Trophoblast cell (in vitro differentiated cells and primary cell): ENCODE measurements at regions not wholly inside any gene's neighbourhood (a gene's known extent, or its start where the extent isn't known, plus 50 kb on each side); places are given as distances from the start of the nearest gene placed in this dataset.

ENCODE experiments used
- DNase-seq, 2 donors: peaks; one replicate each; pipeline ENCODE4 v3.0.0-alpha.2; 2016
- H2AFZ ChIP-seq: 2 replicates; pipeline ENCODE4 v1.6.1; 2013; ENCODE audit warnings: low read length, moderate library complexity, mild to moderate bottlenecking; ENCODE audit not compliant: insufficient read depth, poor library complexity
- H2AK5ac ChIP-seq: 2 replicates; pipeline ENCODE4 v1.6.1; 2013; ENCODE audit warnings: mild to moderate bottlenecking, low read length
- H2BK120ac ChIP-seq: 2 replicates; pipeline ENCODE4 v1.6.1; 2013; ENCODE audit warnings: low read length, mild to moderate bottlenecking, moderate library complexity; ENCODE audit not compliant: insufficient read depth, poor library complexity
- H2BK12ac ChIP-seq: 2 replicates; pipeline ENCODE4 v1.6.1; 2013; ENCODE audit warnings: mild to moderate bottlenecking, low read length, moderate library complexity
- H2BK5ac ChIP-seq: 2 replicates; pipeline ENCODE4 v1.6.1; 2013; ENCODE audit warnings: low read length, low read depth, moderate library complexity, mild to moderate bottlenecking; ENCODE audit not compliant: poor library complexity
- H3K14ac ChIP-seq: 2 replicates; pipeline ENCODE4 v1.6.1; 2013; ENCODE audit warnings: mild to moderate bottlenecking, low read length
- H3K18ac ChIP-seq: 2 replicates; pipeline ENCODE4 v1.6.1; 2013; ENCODE audit warnings: mild to moderate bottlenecking, low read length
- H3K23ac ChIP-seq: 2 replicates; pipeline ENCODE4 v1.6.1; 2013; ENCODE audit warnings: low read length
- H3K27ac ChIP-seq: 2 replicates; pipeline ENCODE4 v1.5.1; 2013; ENCODE audit warnings: low read depth, mild to moderate bottlenecking, inconsistent platforms, low read length, moderate library complexity
- H3K27me3 ChIP-seq: 2 replicates; pipeline ENCODE4 v1.6.1; 2013; ENCODE audit warnings: inconsistent platforms, mild to moderate bottlenecking, low read length, moderate library complexity; ENCODE audit not compliant: insufficient read depth
- H3K36me3 ChIP-seq, 2 experiments: 1 replicate in 1 of 2; 2 replicates in 1 of 2; pipeline ENCODE4 v1.6.1; 2013; ENCODE audit warnings: low read length in 2 of 2, mild to moderate bottlenecking in 2 of 2, moderate library complexity in 1 of 2; ENCODE audit not compliant: insufficient read depth in 2 of 2, control insufficient read depth in 1 of 2
- H3K4ac ChIP-seq: 2 replicates; pipeline ENCODE4 v1.6.1; 2013; ENCODE audit warnings: low read depth, mild to moderate bottlenecking, low read length, moderate library complexity
- H3K4me1 ChIP-seq, 2 experiments: 1 replicate in 1 of 2; 2 replicates in 1 of 2; pipeline ENCODE4 v1.6.1; 2013; ENCODE audit warnings: low read length in 2 of 2, mild to moderate bottlenecking in 2 of 2, moderate library complexity in 1 of 2; ENCODE audit not compliant: insufficient read depth in 2 of 2, control insufficient read depth in 1 of 2
- H3K4me2 ChIP-seq: 2 replicates; pipeline ENCODE4 v1.6.1; 2013; ENCODE audit warnings: inconsistent platforms, mild to moderate bottlenecking, low read length, moderate library complexity
- H3K4me3 ChIP-seq: 2 replicates; pipeline ENCODE4 v1.5.1; 2013; ENCODE audit warnings: mild to moderate bottlenecking, low read depth, low read length, inconsistent platforms
- H3K79me1 ChIP-seq: one replicate; pipeline ENCODE4 v1.6.1; 2013; ENCODE audit warnings: low read length
- H3K79me2 ChIP-seq: 2 replicates; pipeline ENCODE4 v1.6.1; 2013; ENCODE audit warnings: low read length, mild to moderate bottlenecking; ENCODE audit not compliant: control insufficient read depth, insufficient read depth, poor library complexity
- H3K9ac ChIP-seq: 2 replicates; pipeline ENCODE4 v1.6.1; 2013; ENCODE audit warnings: mild to moderate bottlenecking, low read length
- H3K9me3 ChIP-seq: 2 replicates; pipeline ENCODE4 v1.6.1; 2013; ENCODE audit warnings: low read depth, mild to moderate bottlenecking, control low read depth, inconsistent platforms, low read length; ENCODE audit not compliant: insufficient read depth
- H4K12ac ChIP-seq: 2 replicates; pipeline ENCODE4 v1.6.1; 2013; ENCODE audit warnings: low read depth, mild to moderate bottlenecking, low read length, moderate library complexity
- H4K8ac ChIP-seq: 2 replicates; pipeline ENCODE4 v1.6.1; 2013; ENCODE audit warnings: low read depth, mild to moderate bottlenecking, low read length, moderate library complexity
- H4K91ac ChIP-seq: one replicate; pipeline ENCODE4 v1.6.1; 2013; ENCODE audit warnings: low read depth, mild to moderate bottlenecking, low read length, moderate library complexity
- WGBS: extraction: QIAGEN DNeasy Blood & Tissue Kit; methylation state at CpG from one replicate; pipeline ENCODE4 v1.1.7; 2013; ENCODE audit warnings: missing lambda C conversion rate; ENCODE audit not compliant: insufficient read length, insufficient coverage; ENCODE audit errors: extremely low coverage; 5-methylcytosine and 5-hydroxymethylcytosine counted together

DNA sequence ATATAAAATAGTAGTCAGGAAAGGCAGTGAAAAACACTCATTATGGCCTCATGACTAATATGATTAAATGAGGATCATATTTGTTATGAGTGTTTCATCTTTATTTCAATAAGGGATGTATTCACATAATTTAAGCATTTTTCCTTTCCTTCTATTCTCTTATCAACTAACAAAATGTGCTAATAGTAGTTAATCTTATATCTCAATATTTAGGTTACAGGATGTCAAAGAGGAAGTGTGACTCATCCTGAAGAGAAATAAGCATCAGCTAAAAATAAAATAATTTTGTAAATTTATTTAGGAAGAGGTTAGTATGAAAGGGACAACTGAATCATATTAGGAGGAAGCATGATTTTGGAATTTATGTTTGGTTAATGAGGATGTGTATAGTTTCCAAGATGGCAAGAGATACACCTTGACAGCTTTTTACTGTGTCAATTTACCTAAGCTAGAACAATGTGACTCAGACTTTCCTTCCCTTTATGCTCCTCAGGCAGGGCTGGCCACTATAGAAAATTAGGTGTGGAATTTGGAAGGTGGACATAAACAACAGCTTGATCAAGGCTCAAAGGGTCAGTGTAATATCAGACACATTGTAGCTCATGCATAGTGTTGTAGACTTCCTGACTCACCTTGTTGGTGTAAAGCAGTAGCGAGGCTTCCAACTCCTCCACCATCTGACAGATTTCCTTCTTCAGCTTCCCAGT is 172.7 kb downstream of the SLITRK1 start:
- Histone ChIP-seq H3K79me2 (no peaks in the 10 kb centered on the region), H3K4me1 (no peaks in the 10 kb centered on the region), H4K91ac (no peak overlapping the region), H3K27ac (no peak overlapping the region), H3K4me3 (no peak overlapping the region), H4K12ac (no peak overlapping the region), H2BK5ac (no peak overlapping the region), H3K18ac (no peak overlapping the region), H3K4me2 (no peak overlapping the region), H3K9ac (no peak overlapping the region), H2BK12ac (no peak overlapping the region), H3K23ac (no peak overlapping the region), H2BK120ac (no peak overlapping the region), H3K36me3 (no peaks in the 10 kb centered on the region), H2AK5ac (no peak overlapping the region), H3K4ac (no peak overlapping the region), H2AFZ (no peak overlapping the region), H4K8ac (no peak overlapping the region), H3K14ac (no peak overlapping the region), H3K9me3 (no peaks in the 10 kb centered on the region), H3K79me1 (no peaks in the 10 kb centered on the region), H3K27me3 (no peaks in the 10 kb centered on the region)
- DNase-seq, result no peak
- WGBS, result no CpG with 5 or more reads among the region's 1 CpG

DNA sequence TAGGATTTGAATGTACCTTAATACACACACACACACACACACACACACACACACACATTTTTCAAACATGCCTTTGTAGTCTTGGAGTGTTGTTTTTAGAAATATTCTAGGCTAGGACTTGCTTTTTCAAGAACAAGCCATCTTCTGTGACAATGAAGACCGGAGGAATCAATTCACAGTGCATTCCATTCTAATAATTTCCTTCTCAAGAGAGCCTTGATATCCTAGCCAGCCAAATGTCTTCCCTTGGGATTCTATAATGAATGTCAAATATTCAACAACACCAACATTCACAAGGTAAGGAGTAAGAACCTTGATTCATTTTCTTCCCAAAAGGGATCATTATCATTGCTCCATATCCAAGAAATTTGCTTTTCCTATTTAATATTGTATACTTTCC is 180.3 kb downstream of the SLITRK1 start:
- Histone ChIP-seq H3K9me3 (no peaks in the 10 kb centered on the region), H2BK12ac (no peak overlapping the region), H3K23ac (no peak overlapping the region), H4K12ac (no peak overlapping the region), H3K27ac (no peak overlapping the region), H3K79me1 (no peaks in the 10 kb centered on the region), H2BK5ac (no peak overlapping the region), H3K14ac (no peak overlapping the region), H3K4ac (no peak overlapping the region), H2AFZ (no peak overlapping the region), H3K36me3 (no peaks in the 10 kb centered on the region), H3K27me3 (no peaks in the 10 kb centered on the region), H2BK120ac (no peak overlapping the region), H4K8ac (no peak overlapping the region), H3K4me2 (no peak overlapping the region), H4K91ac (no peak overlapping the region), H2AK5ac (no peak overlapping the region), H3K4me3 (no peak overlapping the region), H3K18ac (no peak overlapping the region), H3K4me1 (no peaks in the 10 kb centered on the region), H3K79me2 (no peaks in the 10 kb centered on the region), H3K9ac (no peak overlapping the region)
- no peak for DNase-seq
- no CpG with 5 or more reads among the region's 1 CpG for WGBS

DNA sequence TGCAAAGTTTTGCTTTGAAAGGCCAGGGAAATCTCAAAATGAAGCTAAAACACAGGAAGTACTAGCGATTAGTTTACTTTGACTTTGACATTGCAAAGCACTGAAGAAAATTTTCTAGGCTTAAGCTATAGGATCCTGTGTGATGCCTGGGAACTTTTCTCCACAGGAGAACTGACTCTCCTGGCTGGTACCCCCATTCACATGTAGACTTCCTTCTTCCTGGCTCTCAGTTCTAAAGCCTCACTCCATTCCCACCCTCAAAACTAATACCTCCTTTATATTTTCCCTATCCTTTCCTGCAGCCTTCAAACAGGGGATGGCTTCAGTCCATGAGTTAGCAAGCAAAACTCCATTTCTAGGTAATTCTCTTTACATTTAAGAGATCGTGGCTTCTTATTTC is 189.5 kb downstream of the SLITRK1 start:
- no peak overlapping the region for H4K8ac ChIP-seq
- H3K79me2 ChIP-seq, result no peaks in the 10 kb centered on the region
- no peak overlapping the region for H3K18ac ChIP-seq
- H4K12ac ChIP-seq, result no peak overlapping the region
- WGBS, result no CpG with 5 or more reads among the region's 2 CpGs
- H3K36me3 ChIP-seq, result no peaks in the 10 kb centered on the region
- no peaks in the 10 kb centered on the region for H3K9me3 ChIP-seq
- no peak overlapping the region for H3K14ac ChIP-seq
- H2BK120ac ChIP-seq, result no peak overlapping the region
- H3K27ac ChIP-seq, result no peak overlapping the region
- H3K4me3 ChIP-seq, result no peak overlapping the region
- H3K4ac ChIP-seq, result no peak overlapping the region
- no peak overlapping the region for H4K91ac ChIP-seq
- no peak for DNase-seq
- H3K27me3 ChIP-seq, result no peaks in the 10 kb centered on the region
- no peak overlapping the region for H2BK12ac ChIP-seq
- H3K4me2 ChIP-seq, result no peak overlapping the region
- no peak overlapping the region for H3K23ac ChIP-seq
- H2AFZ ChIP-seq, result no peak overlapping the region
- H3K4me1 ChIP-seq, result no peaks in the 10 kb centered on the region
- no peak overlapping the region for H3K9ac ChIP-seq
- H2BK5ac ChIP-seq, result no peak overlapping the region
- H2AK5ac ChIP-seq, result no peak overlapping the region
- no peaks in the 10 kb centered on the region for H3K79me1 ChIP-seq

DNA sequence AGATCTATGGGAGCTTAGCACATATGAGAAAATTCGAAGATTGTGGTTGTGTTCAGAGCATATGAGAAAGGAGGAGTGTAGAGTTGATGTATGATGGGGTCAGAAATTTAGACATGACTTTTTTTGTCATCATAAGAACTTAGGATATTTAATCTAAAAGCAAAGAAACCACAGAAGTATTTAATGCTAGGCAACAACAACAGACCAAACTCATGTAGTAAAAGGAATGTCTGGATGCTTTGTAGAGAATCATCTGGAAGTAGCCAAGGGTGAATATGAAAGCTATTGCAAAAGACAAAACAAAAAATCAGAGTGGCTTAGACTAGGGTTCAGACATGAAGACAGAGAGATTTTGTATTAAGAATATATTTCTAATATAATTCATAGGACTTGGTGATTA is 190.3 kb downstream of the SLITRK1 start:
- no CpG with 5 or more reads among the region's 1 CpG for WGBS

More for the DNA sequence above, 190.3 kb downstream of the SLITRK1 start:
- no peak overlapping the region for H3K27ac ChIP-seq
- H2BK5ac ChIP-seq, result no peak overlapping the region
- no peaks in the 10 kb centered on the region for H3K79me1 ChIP-seq
- no peak overlapping the region for H2BK120ac ChIP-seq
- no peak overlapping the region for H3K4ac ChIP-seq
- no peak overlapping the region for H2AK5ac ChIP-seq
- H3K18ac ChIP-seq, result no peak overlapping the region
- no peak overlapping the region for H4K12ac ChIP-seq
- no peaks in the 10 kb centered on the region for H3K9me3 ChIP-seq
- H4K91ac ChIP-seq, result no peak overlapping the region
- H3K4me2 ChIP-seq, result no peak overlapping the region
- no peak overlapping the region for H3K23ac ChIP-seq
- H3K27me3 ChIP-seq, result no peaks in the 10 kb centered on the region
- no peak overlapping the region for H3K4me3 ChIP-seq
- no peak for DNase-seq
- H2AFZ ChIP-seq, result no peak overlapping the region
- H3K79me2 ChIP-seq, result no peaks in the 10 kb centered on the region
- no peaks in the 10 kb centered on the region for H3K4me1 ChIP-seq
- no peaks in the 10 kb centered on the region for H3K36me3 ChIP-seq
- no peak overlapping the region for H3K14ac ChIP-seq
- no peak overlapping the region for H2BK12ac ChIP-seq
- H3K9ac ChIP-seq, result no peak overlapping the region
- H4K8ac ChIP-seq, result no peak overlapping the region
